GM23338 (cell line): ENCODE measurements at regions not wholly inside any gene's neighbourhood (a gene's known extent, or its start where the extent isn't known, plus 50 kb on each side); places are given as distances from the start of the nearest gene placed in this dataset.

Experiments
- ATAC-seq: fragments of 200-7000 bp; cut with Tn5 transposase; 3 replicates; pipeline ENCODE4 v1.9.1; 2020
- DNase-seq: peaks from one replicate; pipeline ENCODE4 v3.0.0-alpha.2; 2015; ENCODE audit warnings: low spot score
- H2AFZ ChIP-seq: fragments of 200-600 bp; sonication (generic); 2 replicates; pipeline ENCODE4 v1.8.0; 2016; ENCODE audit warnings: antibody characterized with exemption, mild to moderate bottlenecking, moderate library complexity
- H3F3A ChIP-seq: fragments of 200-600 bp; sonication (generic); replicated peaks from 2 replicates; pipeline ENCODE4 v1.8.0; 2017; ENCODE audit warnings: antibody characterized with exemption, mixed run types, low read depth
- H3K27ac ChIP-seq: fragments of 200-600 bp; sonication (generic); 2 replicates; pipeline ENCODE4 v1.6.1; 2016; ENCODE audit warnings: low read depth
- H3K27me3 ChIP-seq: fragments of 200-600 bp; sonication (generic); 2 replicates; pipeline ENCODE4 v1.8.0; 2016; ENCODE audit warnings: mild to moderate bottlenecking, mixed run types, moderate library complexity; ENCODE audit not compliant: insufficient read depth
- H3K36me3 ChIP-seq: fragments of 200-600 bp; sonication (generic); 2 replicates; pipeline ENCODE4 v1.8.0; 2016; ENCODE audit warnings: mild to moderate bottlenecking; ENCODE audit not compliant: insufficient read depth
- H3K4me1 ChIP-seq: fragments of 200-600 bp; sonication (generic); 2 replicates; pipeline ENCODE4 v1.8.0; 2016; ENCODE audit warnings: mild to moderate bottlenecking, moderate library complexity; ENCODE audit not compliant: insufficient read depth
- H3K4me2 ChIP-seq: fragments of 200-600 bp; sonication (generic); 2 replicates; pipeline ENCODE4 v1.7.1; 2017; ENCODE audit warnings: mixed run types
- H3K4me3 ChIP-seq: fragments of 200-600 bp; sonication (generic); 2 replicates; pipeline ENCODE4 v1.6.1; 2016; ENCODE audit warnings: mixed run types
- H3K79me2 ChIP-seq: fragments of 200-600 bp; sonication (generic); replicated peaks from 2 replicates; pipeline ENCODE4 v1.8.0; 2017; ENCODE audit warnings: mild to moderate bottlenecking; ENCODE audit not compliant: insufficient read depth
- H3K9me2 ChIP-seq: fragments of 200-600 bp; sonication (generic); 2 replicates; pipeline ENCODE4 v1.8.0; 2017; ENCODE audit not compliant: insufficient read depth
- H4K20me1 ChIP-seq: fragments of 200-600 bp; sonication (generic); replicated peaks from 2 replicates; pipeline ENCODE4 v1.8.0; 2017; ENCODE audit warnings: mild to moderate bottlenecking; ENCODE audit not compliant: insufficient read depth
- H3K27ac Mint-ChIP-seq: 2 replicates; pipeline ENCODE4 v1.8.0; 2020; ENCODE audit warnings: inconsistent platforms, mild to moderate bottlenecking, moderate library complexity, mixed read lengths
- H3K27me3 Mint-ChIP-seq: 3 replicates; pipeline ENCODE4 v1.8.0; 2022; ENCODE audit warnings: low read depth, mild to moderate bottlenecking, moderate library complexity, mixed read lengths, inconsistent platforms; ENCODE audit not compliant: insufficient read depth, poor library complexity
- H3K36me3 Mint-ChIP-seq: 3 replicates; pipeline ENCODE4 v1.8.0; 2021; ENCODE audit warnings: low read depth, mild to moderate bottlenecking, inconsistent platforms, moderate library complexity, mixed read lengths
- H3K4me1 Mint-ChIP-seq: 3 replicates; pipeline ENCODE4 v1.8.0; 2020; ENCODE audit warnings: mild to moderate bottlenecking, inconsistent platforms, mixed read lengths
- H3K4me3 Mint-ChIP-seq: 3 replicates; pipeline ENCODE4 v1.8.0; 2021; ENCODE audit warnings: moderate library complexity, mild to moderate bottlenecking, inconsistent platforms, mixed read lengths
- H3K9me3 Mint-ChIP-seq: 3 replicates; pipeline ENCODE4 v1.8.0; 2020; ENCODE audit warnings: moderate library complexity, mild to moderate bottlenecking, inconsistent platforms, mixed read lengths
- CREB1 ChIP-seq: fragments of 250-450 bp; sonication (Bioruptor Pico); IDR thresholded peaks from 2 replicates; pipeline ENCODE4 v1.5.0; 2020; ENCODE audit warnings: low read depth, mild to moderate bottlenecking, moderate library complexity
- EZH2 ChIP-seq: fragments of 200-600 bp; sonication (generic); IDR thresholded peaks from one replicate; pipeline ENCODE4 v1.8.0; 2017; ENCODE audit warnings: antibody characterized with exemption, mild to moderate bottlenecking, low read depth; ENCODE audit not compliant: unreplicated experiment
- EZH2phosphoT487 ChIP-seq: fragments of 200-600 bp; sonication (generic); IDR thresholded peaks from one replicate; pipeline ENCODE4 v1.8.1; 2018; ENCODE audit warnings: antibody characterized with exemption; ENCODE audit not compliant: unreplicated experiment
- JUNB ChIP-seq: IDR thresholded peaks from one replicate; pipeline ENCODE4 v1.6.1; 2016; ENCODE audit warnings: antibody characterized with exemption; ENCODE audit not compliant: unreplicated experiment
- NANOG ChIP-seq: IDR thresholded peaks from 2 replicates; pipeline ENCODE4 v1.6.1; 2016; ENCODE audit warnings: antibody characterized with exemption, borderline replicate concordance
- POLR2AphosphoS5 ChIP-seq: IDR thresholded peaks from 2 replicates; pipeline ENCODE4 v1.6.1; 2016; ENCODE audit warnings: antibody characterized with exemption, low read depth
- REST ChIP-seq: IDR thresholded peaks from one replicate; pipeline ENCODE4 v1.6.1; 2018; ENCODE audit warnings: antibody characterized with exemption; ENCODE audit not compliant: unreplicated experiment
- STAT1 ChIP-seq: IDR thresholded peaks from one replicate; pipeline ENCODE4 v1.6.1; 2016; ENCODE audit warnings: antibody characterized with exemption; ENCODE audit not compliant: unreplicated experiment
- ZNF114 ChIP-seq: fragments of 250-450 bp; sonication (Bioruptor Pico); IDR thresholded peaks from 2 replicates; pipeline ENCODE4 v1.5.0; 2020; ENCODE audit warnings: mild to moderate bottlenecking, moderate library complexity
- ZNF331 ChIP-seq: fragments of 250-450 bp; sonication (Bioruptor Pico); IDR thresholded peaks from 2 replicates; pipeline ENCODE4 v1.5.0; 2020; ENCODE audit warnings: low read depth, mild to moderate bottlenecking, moderate library complexity
- ZNF462 ChIP-seq: fragments of 250-450 bp; sonication (Bioruptor Pico); IDR thresholded peaks from 2 replicates; pipeline ENCODE4 v1.5.0; 2020; ENCODE audit warnings: mild to moderate bottlenecking, moderate library complexity
- TF ChIP-seq, protein P1 (sequence below): IDR thresholded peaks from 2 replicates; pipeline ENCODE4 v1.6.1; 2016; ENCODE audit warnings: antibody characterized with exemption
- TF ChIP-seq, protein P2 (sequence below), 2 experiments: fragments of 200-600 bp in 1 of 2; sonication (generic) in 1 of 2; conservative IDR thresholded peaks; 2 replicates each; pipeline versions ENCODE4 v1.5.1 to v1.6.1; 2016 to 2017; ENCODE audit warnings: antibody characterized with exemption in 2 of 2, low read depth in 2 of 2, mild to moderate bottlenecking in 2 of 2, moderate library complexity in 1 of 2

GRCh38 chr10:83182076-83182475 is 957.2 kb upstream of the GHITM start (continued):
- TF ChIP-seq EZH2phosphoT487 (no peak), POLR2AphosphoS5 (no peak), REST (no peak), STAT1 (no peak), ZNF331 (CRISPR knock-in tag) (no peak)

DNA sequence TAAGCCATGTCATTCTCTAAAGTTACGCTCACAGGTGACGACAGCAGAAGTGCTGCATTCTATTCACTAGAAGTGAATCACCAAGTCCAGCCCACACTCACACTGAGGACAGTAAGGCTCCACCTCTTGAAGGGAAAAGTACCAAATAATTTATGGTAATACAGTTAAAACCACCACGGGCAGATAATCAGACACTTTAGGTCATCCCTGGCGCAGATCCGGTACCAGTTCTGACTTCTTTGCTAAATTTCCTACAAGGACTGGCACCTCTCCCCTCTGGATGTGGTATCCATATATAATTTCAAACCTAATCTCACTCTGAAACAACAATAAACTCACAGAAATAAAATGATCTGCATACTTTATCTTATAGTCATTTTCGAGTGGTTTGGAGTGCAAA is 954.7 kb upstream of the GHITM start:
- Histone ChIP-seq H3K79me2 (no peaks in the 10 kb centered on the region), H3K27me3 (no peaks in the 10 kb centered on the region), H3K4me3 (no peak overlapping the region), H3K4me1 (no peaks in the 10 kb centered on the region), H3K4me2 (no peak overlapping the region), H2AFZ (no peak overlapping the region), H3K27ac (no peak overlapping the region), H3K36me3 (no peaks in the 10 kb centered on the region), H3K9me2 (0 out of 2 replicates have a peak, but pooled peaks cover 8% of the 10 kb centered on the region), H3F3A (no peaks in the 10 kb centered on the region), H4K20me1 (no peaks in the 10 kb centered on the region)
- DNase-seq (no peak), ATAC-seq (no peak)
- Mint-ChIP-seq H3K27ac (no peak overlapping the region), H3K4me1 (no peaks in the 10 kb centered on the region), H3K36me3 (peaks cover 12% of the 10 kb centered on the region), H3K9me3 (peaks cover 21% of the 10 kb centered on the region; the same call in 2 of the 3 replicates), H3K27me3 (no peaks in the 10 kb centered on the region), H3K4me3 (no peak overlapping the region)
- TF ChIP-seq, protein P1, sequence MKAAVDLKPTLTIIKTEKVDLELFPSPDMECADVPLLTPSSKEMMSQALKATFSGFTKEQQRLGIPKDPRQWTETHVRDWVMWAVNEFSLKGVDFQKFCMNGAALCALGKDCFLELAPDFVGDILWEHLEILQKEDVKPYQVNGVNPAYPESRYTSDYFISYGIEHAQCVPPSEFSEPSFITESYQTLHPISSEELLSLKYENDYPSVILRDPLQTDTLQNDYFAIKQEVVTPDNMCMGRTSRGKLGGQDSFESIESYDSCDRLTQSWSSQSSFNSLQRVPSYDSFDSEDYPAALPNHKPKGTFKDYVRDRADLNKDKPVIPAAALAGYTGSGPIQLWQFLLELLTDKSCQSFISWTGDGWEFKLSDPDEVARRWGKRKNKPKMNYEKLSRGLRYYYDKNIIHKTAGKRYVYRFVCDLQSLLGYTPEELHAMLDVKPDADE = no peak
- no peak for TF ChIP-seq JUNB
- no peak for TF ChIP-seq ZNF331 (CRISPR knock-in tag)
- TF ChIP-seq STAT1 = no peak
- no peak for TF ChIP-seq NANOG
- TF ChIP-seq ZNF462 = no peak
- TF ChIP-seq CREB1 (CRISPR knock-in tag) = no peak
- TF ChIP-seq EZH2phosphoT487 = no peak
- TF ChIP-seq, protein P2, sequence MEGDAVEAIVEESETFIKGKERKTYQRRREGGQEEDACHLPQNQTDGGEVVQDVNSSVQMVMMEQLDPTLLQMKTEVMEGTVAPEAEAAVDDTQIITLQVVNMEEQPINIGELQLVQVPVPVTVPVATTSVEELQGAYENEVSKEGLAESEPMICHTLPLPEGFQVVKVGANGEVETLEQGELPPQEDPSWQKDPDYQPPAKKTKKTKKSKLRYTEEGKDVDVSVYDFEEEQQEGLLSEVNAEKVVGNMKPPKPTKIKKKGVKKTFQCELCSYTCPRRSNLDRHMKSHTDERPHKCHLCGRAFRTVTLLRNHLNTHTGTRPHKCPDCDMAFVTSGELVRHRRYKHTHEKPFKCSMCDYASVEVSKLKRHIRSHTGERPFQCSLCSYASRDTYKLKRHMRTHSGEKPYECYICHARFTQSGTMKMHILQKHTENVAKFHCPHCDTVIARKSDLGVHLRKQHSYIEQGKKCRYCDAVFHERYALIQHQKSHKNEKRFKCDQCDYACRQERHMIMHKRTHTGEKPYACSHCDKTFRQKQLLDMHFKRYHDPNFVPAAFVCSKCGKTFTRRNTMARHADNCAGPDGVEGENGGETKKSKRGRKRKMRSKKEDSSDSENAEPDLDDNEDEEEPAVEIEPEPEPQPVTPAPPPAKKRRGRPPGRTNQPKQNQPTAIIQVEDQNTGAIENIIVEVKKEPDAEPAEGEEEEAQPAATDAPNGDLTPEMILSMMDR (conservative IDR thresholded peaks at IDR 0.05; ENCODE audit: low read depth in 2 of 2) = no peak
- no peak for TF ChIP-seq ZNF114 (CRISPR knock-in tag)
- TF ChIP-seq EZH2 = no peak
- TF ChIP-seq POLR2AphosphoS5 = no peak
